ENCODE measurements at regions not wholly inside any gene's neighbourhood (a gene's known extent, or its start where the extent isn't known, plus 50 kb on each side); places are given as distances from the start of the nearest gene placed in this dataset.

DNA sequence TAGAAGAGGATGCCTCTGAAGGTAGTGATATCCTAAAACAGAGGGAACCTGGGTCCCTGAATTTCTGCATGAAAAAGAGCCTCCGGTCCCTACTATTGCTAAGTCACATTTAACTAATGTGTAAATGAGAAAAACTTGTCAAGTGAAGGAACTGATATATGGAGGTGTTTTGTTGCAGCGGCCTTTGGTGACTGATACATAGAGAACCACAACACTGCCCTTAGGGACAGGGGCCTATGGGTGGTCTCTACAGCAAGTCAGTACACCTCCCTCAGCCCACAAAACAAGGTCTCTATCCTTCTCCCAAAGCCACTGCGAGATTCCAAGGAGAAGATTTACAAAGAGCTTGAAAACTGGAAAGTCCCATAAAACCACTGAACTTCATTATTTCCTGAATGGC is 275.3 kb downstream of the SOX9 start:
- TF ChIP-seq, protein P1, sequence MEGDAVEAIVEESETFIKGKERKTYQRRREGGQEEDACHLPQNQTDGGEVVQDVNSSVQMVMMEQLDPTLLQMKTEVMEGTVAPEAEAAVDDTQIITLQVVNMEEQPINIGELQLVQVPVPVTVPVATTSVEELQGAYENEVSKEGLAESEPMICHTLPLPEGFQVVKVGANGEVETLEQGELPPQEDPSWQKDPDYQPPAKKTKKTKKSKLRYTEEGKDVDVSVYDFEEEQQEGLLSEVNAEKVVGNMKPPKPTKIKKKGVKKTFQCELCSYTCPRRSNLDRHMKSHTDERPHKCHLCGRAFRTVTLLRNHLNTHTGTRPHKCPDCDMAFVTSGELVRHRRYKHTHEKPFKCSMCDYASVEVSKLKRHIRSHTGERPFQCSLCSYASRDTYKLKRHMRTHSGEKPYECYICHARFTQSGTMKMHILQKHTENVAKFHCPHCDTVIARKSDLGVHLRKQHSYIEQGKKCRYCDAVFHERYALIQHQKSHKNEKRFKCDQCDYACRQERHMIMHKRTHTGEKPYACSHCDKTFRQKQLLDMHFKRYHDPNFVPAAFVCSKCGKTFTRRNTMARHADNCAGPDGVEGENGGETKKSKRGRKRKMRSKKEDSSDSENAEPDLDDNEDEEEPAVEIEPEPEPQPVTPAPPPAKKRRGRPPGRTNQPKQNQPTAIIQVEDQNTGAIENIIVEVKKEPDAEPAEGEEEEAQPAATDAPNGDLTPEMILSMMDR (IDR thresholded peaks at IDR 0.05; ENCODE audit: borderline replicate concordance, insufficient read depth, low read depth, low read length), result no peak
- H3K4me3 ChIP-seq (ENCODE audit: low read depth, low read length), result no peak overlapping the region

- H3K4me3 ChIP-seq (ENCODE audit: low read depth, low read length), result no peak overlapping the region
- TF ChIP-seq, protein P1 (IDR thresholded peaks at IDR 0.05; ENCODE audit: borderline replicate concordance, insufficient read depth, low read depth, low read length), result no peak
Observed at GRCh38 chr17:72397223-72397667, 276.4 kb downstream of the SOX9 start.

GRCh38 chr17:72397687-72398086 is 276.9 kb downstream of the SOX9 start:
- TF ChIP-seq, protein P1 (IDR thresholded peaks at IDR 0.05; ENCODE audit: borderline replicate concordance, insufficient read depth, low read depth, low read length), result no peak
- no peak overlapping the region for H3K4me3 ChIP-seq (ENCODE audit: low read depth, low read length)

- H3K4me3 ChIP-seq (ENCODE audit: low read depth, low read length), result no peak overlapping the region
- TF ChIP-seq, protein P1 (IDR thresholded peaks at IDR 0.05; ENCODE audit: borderline replicate concordance, insufficient read depth, low read depth, low read length), result no peak
Observed at GRCh38 chr17:72399023-72399607, 278.3 kb downstream of the SOX9 start.

- TF ChIP-seq, protein P1 (IDR thresholded peaks at IDR 0.05; ENCODE audit: borderline replicate concordance, insufficient read depth, low read depth, low read length), result no peak
- no peak overlapping the region for H3K4me3 ChIP-seq (ENCODE audit: low read depth, low read length)
Observed at GRCh38 chr17:72399608-72400487, 279.0 kb downstream of the SOX9 start.

DNA sequence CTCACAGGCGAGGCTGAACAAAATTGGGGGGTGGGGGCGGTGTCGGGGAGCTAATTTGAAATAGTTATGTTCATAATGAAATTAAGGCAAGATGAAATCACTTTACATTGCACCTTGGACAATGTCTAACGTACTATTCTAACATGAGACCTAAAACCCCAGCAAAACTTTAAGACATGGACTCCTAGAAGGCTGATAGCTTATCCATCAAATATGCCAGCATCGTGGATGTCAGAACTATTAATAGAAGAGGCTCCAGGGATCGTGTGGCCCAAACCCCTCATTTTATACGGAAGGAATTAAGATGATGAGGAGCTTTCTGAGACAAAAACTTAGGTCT is 279.6 kb downstream of the SOX9 start:
- TF ChIP-seq, protein P1 (IDR thresholded peaks at IDR 0.05; ENCODE audit: borderline replicate concordance, insufficient read depth, low read depth, low read length), result no peak
- no peak overlapping the region for H3K4me3 ChIP-seq (ENCODE audit: low read depth, low read length)

- no peak overlapping the region for H3K4me3 ChIP-seq (ENCODE audit: low read depth, low read length)
- TF ChIP-seq, protein P1 (IDR thresholded peaks at IDR 0.05; ENCODE audit: borderline replicate concordance, insufficient read depth, low read depth, low read length), result no peak
Observed at GRCh38 chr17:72400863-72401262, 280.0 kb downstream of the SOX9 start.
